ENCODE measurements at regions not wholly inside any gene's neighbourhood (a gene's known extent, or its start where the extent isn't known, plus 50 kb on each side); places are given as distances from the start of the nearest gene placed in this dataset.
A peak's percentile ranks its signal among the peaks of the same experiment; 100 is the strongest.

- DNase-seq = no peak
- H3K27ac Mint-ChIP-seq (ENCODE audit: unreplicated experiment) = no peak overlapping the region
- no peak for TF ChIP-seq CTCF (IDR thresholded peaks at IDR 0.05; ENCODE audit: partially characterized antibody, unreplicated experiment)
- no peak overlapping the region for H3K4me3 Mint-ChIP-seq (ENCODE audit: unreplicated experiment)
- no peaks in the 10 kb centered on the region for H3K27me3 Mint-ChIP-seq (ENCODE audit: unreplicated experiment)
- H3K36me3 Mint-ChIP-seq (ENCODE audit: unreplicated experiment) = no peaks in the 10 kb centered on the region
- peaks cover 12% of the 10 kb centered on the region for H3K4me1 Mint-ChIP-seq (ENCODE audit: low read depth, unreplicated experiment)
- H3K9me3 Mint-ChIP-seq (ENCODE audit: unreplicated experiment) = no peaks in the 10 kb centered on the region
Measured at GRCh38 chr21:16587141-16587581, 857.4 kb downstream of the USP25 start.

GRCh38 chr21:16587681-16588375 is 858.0 kb downstream of the USP25 start:
- no peak for TF ChIP-seq CTCF (IDR thresholded peaks at IDR 0.05; ENCODE audit: partially characterized antibody, unreplicated experiment)
- no peak overlapping the region for H3K27ac Mint-ChIP-seq (ENCODE audit: unreplicated experiment)
- no peaks in the 10 kb centered on the region for H3K36me3 Mint-ChIP-seq (ENCODE audit: unreplicated experiment)
- H3K9me3 Mint-ChIP-seq (ENCODE audit: unreplicated experiment) = no peaks in the 10 kb centered on the region
- H3K27me3 Mint-ChIP-seq (ENCODE audit: unreplicated experiment) = no peaks in the 10 kb centered on the region
- H3K4me1 Mint-ChIP-seq (ENCODE audit: low read depth, unreplicated experiment) = peaks cover 19% of the 10 kb centered on the region
- H3K4me3 Mint-ChIP-seq (ENCODE audit: unreplicated experiment) = no peak overlapping the region
- DNase-seq = peak; percentile 22

GRCh38 chr21:16588433-16588860 is 858.7 kb downstream of the USP25 start:
- no peak overlapping the region for H3K4me3 Mint-ChIP-seq (ENCODE audit: unreplicated experiment)
- no peaks in the 10 kb centered on the region for H3K27me3 Mint-ChIP-seq (ENCODE audit: unreplicated experiment)
- peak; percentile 73 for DNase-seq
- peaks cover 19% of the 10 kb centered on the region for H3K4me1 Mint-ChIP-seq (ENCODE audit: low read depth, unreplicated experiment)
- no peaks in the 10 kb centered on the region for H3K36me3 Mint-ChIP-seq (ENCODE audit: unreplicated experiment)
- no peak for TF ChIP-seq CTCF (IDR thresholded peaks at IDR 0.05; ENCODE audit: partially characterized antibody, unreplicated experiment)
- no peak overlapping the region for H3K27ac Mint-ChIP-seq (ENCODE audit: unreplicated experiment)
- H3K9me3 Mint-ChIP-seq (ENCODE audit: unreplicated experiment) = no peaks in the 10 kb centered on the region

GRCh38 chr21:16589006-16589898 is 859.5 kb downstream of the USP25 start:
- H3K27ac Mint-ChIP-seq (ENCODE audit: unreplicated experiment) = no peak overlapping the region
- peaks cover 19% of the 10 kb centered on the region for H3K4me1 Mint-ChIP-seq (ENCODE audit: low read depth, unreplicated experiment)
- TF ChIP-seq CTCF (IDR thresholded peaks at IDR 0.05; ENCODE audit: partially characterized antibody, unreplicated experiment) = no peak
- peak overlapping the region; percentile 41 for H3K4me3 Mint-ChIP-seq (ENCODE audit: unreplicated experiment)
- H3K36me3 Mint-ChIP-seq (ENCODE audit: unreplicated experiment) = no peaks in the 10 kb centered on the region
- DNase-seq = no peak
- H3K27me3 Mint-ChIP-seq (ENCODE audit: unreplicated experiment) = no peaks in the 10 kb centered on the region
- no peaks in the 10 kb centered on the region for H3K9me3 Mint-ChIP-seq (ENCODE audit: unreplicated experiment)

- Mint-ChIP-seq H3K27ac (ENCODE audit: unreplicated experiment) (no peak overlapping the region), H3K4me1 (ENCODE audit: low read depth, unreplicated experiment) (peaks cover 19% of the 10 kb centered on the region), H3K36me3 (ENCODE audit: unreplicated experiment) (no peaks in the 10 kb centered on the region), H3K4me3 (ENCODE audit: unreplicated experiment) (no peak overlapping the region), H3K9me3 (ENCODE audit: unreplicated experiment) (no peaks in the 10 kb centered on the region), H3K27me3 (ENCODE audit: unreplicated experiment) (no peaks in the 10 kb centered on the region)
- no peak for TF ChIP-seq CTCF (IDR thresholded peaks at IDR 0.05; ENCODE audit: partially characterized antibody, unreplicated experiment)
- DNase-seq = no peak
Measured at GRCh38 chr21:16590186-16590585, 860.4 kb downstream of the USP25 start.

All from glutamatergic neuron (in vitro differentiated cells).